ENCODE measurements at regions not wholly inside any gene's neighbourhood (a gene's known extent, or its start where the extent isn't known, plus 50 kb on each side); places are given as distances from the start of the nearest gene placed in this dataset.

GRCh38 chr20:11522366-11522741 lies 395.3 kb upstream of the BTBD3 start:
- Histone ChIP-seq H3K27me3 (replicated peaks in 1 of 4; ENCODE audit: control insufficient read depth in 3 of 4, extremely low read depth in 1 of 4, insufficient read depth in 3 of 4, low read length in 3 of 4) (no peaks in the 10 kb centered on the region), H3K27ac (ENCODE audit: low read depth, low read length) (no peak overlapping the region), H4K20me1 (replicated peaks in 1 of 2; ENCODE audit: control insufficient read depth in 1 of 2, insufficient read depth in 2 of 2, low read length in 2 of 2) (no peaks in the 10 kb centered on the region), H3K4me2 (ENCODE audit: insufficient read depth in 1 of 2, low read depth in 2 of 2, low read length in 2 of 2) (no peak overlapping the region), H3K18ac (ENCODE audit: extremely low read depth, low read length) (no peak overlapping the region), H2BK120ac (replicated peaks; ENCODE audit: low read depth, low read length) (no peak overlapping the region), H3K9me3 (ENCODE audit: insufficient read depth in 2 of 2, low read depth in 1 of 2, low read length in 1 of 2) (peaks cover 0 to 7% of the 10 kb centered on the region in 2 experiments; a peak in 1 of 4 replicates), H2BK12ac (ENCODE audit: low read depth, low read length) (no peak overlapping the region), H2BK5ac (ENCODE audit: low read depth, low read length) (no peak overlapping the region), H2AFZ (ENCODE audit: low read length) (no peak overlapping the region), H3K56ac (replicated peaks; ENCODE audit: insufficient read length, low read depth, low read length) (no peak overlapping the region), H3K4me1 (replicated peaks in 1 of 4; ENCODE audit: control insufficient read depth in 3 of 4, insufficient read depth in 4 of 4, low read length in 3 of 4) (no peaks in the 10 kb centered on the region), H2AK5ac (ENCODE audit: low read depth, low read length) (no peak overlapping the region), H2BK15ac (ENCODE audit: low read length) (no peak overlapping the region), H3K23me2 (ENCODE audit: low read depth, low read length) (no peaks in the 10 kb centered on the region; the same call in 1 of the 2 replicates), H3K79me1 (ENCODE audit: low read depth, low read length) (no peaks in the 10 kb centered on the region), H3K9ac (replicated peaks in 1 of 4; ENCODE audit: extremely low read depth in 1 of 4, low read depth in 3 of 4, low read length in 3 of 4) (no peak overlapping the region), H3K4me3 (ENCODE audit: extremely low read depth in 1 of 4, insufficient read depth in 2 of 4, low read depth in 3 of 4, low read length in 4 of 4) (no peak overlapping the region), H3K14ac (ENCODE audit: insufficient read length) (no peak overlapping the region), H3K4ac (replicated peaks; ENCODE audit: insufficient read length, low read depth, low read length) (no peak overlapping the region), H3K23ac (ENCODE audit: insufficient read length) (no peak overlapping the region), H4K8ac (ENCODE audit: extremely low read depth, insufficient read depth, low read length) (no peak overlapping the region), H4K91ac (replicated peaks; ENCODE audit: insufficient read length, low read length) (no peak overlapping the region), H3K36me3 (ENCODE audit: control insufficient read depth in 2 of 4, insufficient read depth in 4 of 4, low read length in 3 of 4) (peaks cover 0 to 3% (median 0%) of the 10 kb centered on the region in 4 experiments; a peak in 1 of 8 replicates), H4K5ac (ENCODE audit: insufficient read length, low read depth, low read length) (no peak overlapping the region), H2BK20ac (ENCODE audit: low read length) (no peak overlapping the region), H3K79me2 (ENCODE audit: control insufficient read depth in 1 of 2, insufficient read depth in 2 of 2, low read length in 2 of 2) (no peaks in the 10 kb centered on the region)
- no peak for DNase-seq (ENCODE audit: low read depth in 1 of 2, low spot score in 2 of 2)
- no peak for FAIRE-seq
- ChIA-PET POLR2A (ENCODE audit: partially characterized antibody) (no interaction called here), CTCF (ENCODE audit: partially characterized antibody) (no interaction called here)
- WGBS, 2 experiments (ENCODE audit: extremely low coverage in 1 of 2, insufficient coverage in 1 of 2, insufficient read length in 1 of 2, insufficient replicate concordance in 2 of 2, low coverage in 1 of 2, low lambda C conversion rate in 2 of 2, missing lambda C conversion rate in 1 of 2), result 91% methylated on average over 2 of the region's 2 CpGs; no CpG with 5 or more reads in 1 of the 2 experiments
- TF ChIP-seq TAF7 (optimal IDR thresholded peaks at IDR 0.05; ENCODE audit: borderline replicate concordance, low read depth, low read length), result no peak
- no peak for TF ChIP-seq SIN3A (conservative IDR thresholded peaks at IDR 0.05 in 1 of 2, IDR thresholded peaks at IDR 0.05 in 1 of 2; ENCODE audit: low read depth in 1 of 2, low read length in 2 of 2)

Data from H1 (cell line).